HuH-7.5 (cell line): ENCODE measurements at regions not wholly inside any gene's neighbourhood (a gene's known extent, or its start where the extent isn't known, plus 50 kb on each side); places are given as distances from the start of the nearest gene placed in this dataset.

Experiments used
- DNase-seq: peaks from one replicate; pipeline ENCODE4 v3.0.0; 2011; ENCODE audit warnings: low spot score

DNA sequence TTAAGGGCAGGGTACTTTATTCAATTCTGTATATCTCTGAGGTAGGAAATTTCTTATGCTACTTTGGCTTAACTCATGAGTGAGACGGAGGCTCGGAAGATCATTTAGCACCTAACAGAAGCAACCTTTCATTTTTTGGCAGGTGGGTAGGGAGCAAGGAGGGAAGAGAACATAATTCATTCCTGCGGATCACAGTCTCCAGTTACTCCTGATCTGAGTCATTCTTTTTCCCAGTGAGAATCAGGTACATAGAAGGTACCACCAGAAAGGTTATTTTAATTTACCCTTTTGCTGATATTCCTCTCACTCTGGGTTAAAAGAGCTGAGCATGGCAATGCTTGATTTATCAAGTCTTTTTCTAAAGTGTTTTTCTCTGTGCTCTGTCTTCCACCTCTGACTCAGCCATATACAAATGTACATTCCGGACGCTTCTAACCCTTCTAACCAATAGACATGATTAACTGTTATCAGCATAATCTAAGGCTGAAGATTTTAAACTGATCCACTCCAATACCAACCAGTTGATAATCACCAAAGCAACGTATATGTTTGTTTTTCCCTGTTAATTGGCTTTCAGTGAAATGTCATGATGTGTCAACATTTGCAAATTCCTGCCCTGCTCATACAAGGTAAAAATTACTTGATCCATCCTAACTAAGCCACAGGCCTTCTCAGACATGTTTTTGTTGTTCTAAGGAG lies 271.7 kb downstream of the DUSP10 start:
- DNase-seq, result no peak

GRCh38 chr1:221473411-221473810 lies 268.5 kb downstream of the DUSP10 start:
- DNase-seq, result no peak

DNA sequence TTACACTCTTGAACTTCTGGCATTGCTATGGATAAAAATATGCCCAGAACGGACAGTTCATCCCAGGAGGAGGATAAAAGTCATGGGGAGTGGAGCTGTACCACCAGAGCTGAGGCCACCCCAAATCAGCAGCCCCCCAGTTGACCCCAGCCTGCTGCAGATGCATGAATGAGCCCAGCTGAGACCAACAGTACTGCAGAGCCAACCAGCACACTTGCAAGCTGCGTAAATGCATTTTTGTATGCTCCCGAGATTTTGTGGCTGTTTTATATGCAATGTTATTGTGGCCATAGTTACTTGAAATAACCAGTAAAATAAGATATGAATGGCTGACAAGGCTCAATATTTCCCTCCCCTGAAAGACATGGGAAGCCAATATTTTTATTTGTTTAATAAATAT lies 264.6 kb downstream of the DUSP10 start:
- no peak for DNase-seq

GRCh38 chr1:221478050-221478949 lies 263.6 kb downstream of the DUSP10 start:
- peak; percentile 4 for DNase-seq

GRCh38 chr1:221487781-221488524 lies 253.9 kb downstream of the DUSP10 start:
- no peak for DNase-seq

DNA sequence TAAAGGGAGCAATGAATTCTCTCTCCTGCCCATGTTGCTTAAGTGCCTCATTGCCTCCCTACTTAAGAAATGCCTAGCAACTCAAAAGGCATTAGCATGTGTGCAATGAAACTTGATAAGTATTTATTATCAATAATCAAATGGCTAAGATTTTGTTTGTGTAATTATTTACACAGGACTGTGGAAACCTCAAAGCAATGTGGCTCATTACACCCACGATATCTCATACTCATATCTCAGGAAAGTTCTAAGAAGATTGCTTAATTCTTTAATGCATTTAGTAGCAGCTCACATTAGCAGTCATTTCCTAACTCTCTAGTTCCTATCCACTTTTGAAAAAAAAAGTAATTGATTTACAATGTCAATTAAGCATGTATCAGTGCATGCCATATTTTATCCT lies 253.3 kb downstream of the DUSP10 start:
- no peak for DNase-seq

DNA sequence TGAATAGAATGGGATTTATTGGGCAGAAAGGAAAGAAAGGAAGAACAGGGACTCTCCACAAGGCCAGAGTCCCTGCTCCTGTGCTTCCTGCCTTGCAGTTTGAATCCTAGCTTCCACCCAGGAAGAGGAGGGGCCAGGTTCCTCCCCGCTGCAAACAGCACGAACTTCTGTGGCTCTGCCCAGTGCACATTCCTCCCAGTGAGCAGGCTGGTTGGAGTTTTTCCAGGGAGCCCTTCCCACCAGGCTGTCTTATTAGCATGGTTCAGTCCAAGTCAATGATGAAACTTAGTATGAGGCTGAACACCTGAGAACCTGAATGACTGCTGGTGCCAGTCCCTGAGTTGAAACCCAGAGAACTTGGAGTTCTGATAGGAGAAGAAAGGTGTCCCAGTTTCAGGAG lies 247.2 kb downstream of the DUSP10 start:
- no peak for DNase-seq

DNA sequence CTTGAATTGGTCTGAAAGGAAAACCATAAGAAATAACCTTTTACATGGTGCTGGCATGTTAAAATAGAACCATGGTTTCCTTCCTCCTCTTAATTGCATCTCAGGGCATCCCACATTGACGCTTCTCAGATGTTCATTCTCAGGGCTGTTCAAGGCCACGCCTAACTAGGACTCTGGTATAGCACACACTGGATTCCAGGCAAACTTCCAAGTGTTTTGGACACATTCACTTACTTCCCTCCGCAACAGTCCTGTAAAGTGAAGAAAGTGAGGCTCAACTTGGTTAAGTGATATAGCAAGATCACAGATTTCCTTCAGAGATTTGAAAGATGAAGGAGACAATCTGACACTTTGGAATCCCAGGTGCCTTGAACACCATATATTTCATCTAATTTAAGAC lies 244.8 kb downstream of the DUSP10 start:
- no peak for DNase-seq

DNA sequence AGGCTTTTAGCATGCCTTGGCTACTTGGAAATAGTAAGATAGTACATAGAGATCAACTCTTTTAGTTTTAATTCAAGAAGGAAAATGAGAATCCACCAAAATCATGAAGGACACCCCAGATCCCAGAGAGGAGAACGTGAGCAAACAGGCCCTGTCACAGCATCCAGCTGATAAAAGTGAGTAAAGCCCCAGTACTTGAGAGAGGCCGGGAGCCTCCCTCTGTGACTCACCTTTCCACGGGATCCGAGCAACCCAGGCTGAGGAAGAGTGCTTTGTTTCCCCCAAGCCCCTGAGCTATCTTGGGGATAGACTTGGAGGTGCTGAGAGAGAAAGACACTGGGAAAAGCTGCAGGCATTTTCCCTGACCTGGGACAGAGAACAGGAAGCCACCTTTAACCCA lies 238.6 kb downstream of the DUSP10 start:
- DNase-seq, result no peak

DNA sequence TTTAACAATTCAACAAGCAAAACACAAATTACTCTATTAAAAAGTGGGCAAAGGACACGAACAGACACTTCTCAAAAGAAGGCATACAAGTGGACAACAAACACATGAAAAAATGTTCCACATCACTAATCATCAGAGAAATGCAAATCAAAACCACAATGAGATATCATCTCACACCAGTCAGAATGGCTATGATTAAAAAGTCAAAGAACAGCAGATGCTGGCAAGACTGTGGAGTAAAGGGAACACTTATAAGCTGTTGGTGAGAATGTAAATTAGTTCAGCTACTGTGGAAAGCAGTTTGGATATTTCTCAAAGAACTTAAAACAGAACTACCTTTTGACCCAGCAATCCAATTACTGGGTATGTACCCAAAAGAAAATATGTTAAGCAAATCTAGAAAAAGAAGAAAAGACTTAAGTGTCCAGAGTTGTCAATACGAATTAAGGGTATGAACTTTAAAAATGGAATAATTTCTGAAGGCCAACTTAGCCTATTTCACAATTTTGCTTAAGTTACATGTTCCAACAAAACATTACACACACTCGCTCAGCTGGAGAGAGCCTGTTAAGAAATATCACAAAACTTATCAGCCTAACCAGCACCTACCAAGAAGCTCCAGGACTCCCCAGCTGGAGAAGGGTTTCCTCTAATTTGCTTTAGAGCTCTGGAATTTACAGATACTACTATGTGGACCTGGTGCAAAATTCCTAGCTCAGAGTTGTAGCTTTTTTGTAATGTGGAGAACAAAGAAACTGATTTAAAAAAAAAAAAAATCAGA lies 232.1 kb downstream of the DUSP10 start:
- DNase-seq, result no peak

- no peak for DNase-seq
Measured at GRCh38 chr1:221510793-221511503, 230.9 kb downstream of the DUSP10 start.

DNA sequence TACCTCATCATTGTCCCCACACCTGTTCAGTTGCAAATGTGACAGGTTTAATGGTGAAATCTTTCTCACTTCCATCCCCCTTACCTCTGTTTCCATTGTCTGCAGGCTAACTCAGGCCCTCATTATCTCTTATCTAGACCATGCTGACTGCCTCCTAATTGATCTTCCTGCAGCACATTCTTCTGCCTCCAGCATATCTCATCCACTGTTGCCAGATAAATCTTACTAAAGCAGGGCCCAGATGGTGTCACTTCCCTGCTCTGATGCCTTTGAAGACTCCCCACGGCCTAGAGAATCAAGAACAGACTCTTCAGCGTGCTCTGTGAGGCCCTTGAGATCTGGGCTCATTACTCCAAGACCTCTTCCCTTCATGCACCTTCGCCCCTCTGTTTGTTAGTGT lies 230.1 kb downstream of the DUSP10 start:
- no peak for DNase-seq

DNA sequence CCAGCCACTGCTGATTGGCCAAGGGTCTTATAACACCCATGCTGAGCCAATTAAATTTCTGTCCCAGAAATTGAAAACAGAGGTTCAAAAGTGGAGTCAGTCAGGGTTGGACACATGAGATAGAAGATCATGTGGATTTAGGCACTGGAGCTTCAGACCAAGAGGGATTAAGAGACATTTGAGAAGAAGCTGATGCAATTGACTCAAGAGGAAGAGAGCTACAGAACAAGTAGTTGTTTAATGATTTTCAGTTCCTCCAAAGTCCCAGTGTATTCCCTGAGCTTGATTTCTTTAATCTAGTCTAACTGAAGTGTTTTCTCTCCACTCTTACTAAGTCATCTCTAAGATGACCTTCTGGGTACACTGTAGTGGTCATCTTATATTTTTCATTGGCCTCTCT lies 227.1 kb downstream of the DUSP10 start:
- no peak for DNase-seq

DNA sequence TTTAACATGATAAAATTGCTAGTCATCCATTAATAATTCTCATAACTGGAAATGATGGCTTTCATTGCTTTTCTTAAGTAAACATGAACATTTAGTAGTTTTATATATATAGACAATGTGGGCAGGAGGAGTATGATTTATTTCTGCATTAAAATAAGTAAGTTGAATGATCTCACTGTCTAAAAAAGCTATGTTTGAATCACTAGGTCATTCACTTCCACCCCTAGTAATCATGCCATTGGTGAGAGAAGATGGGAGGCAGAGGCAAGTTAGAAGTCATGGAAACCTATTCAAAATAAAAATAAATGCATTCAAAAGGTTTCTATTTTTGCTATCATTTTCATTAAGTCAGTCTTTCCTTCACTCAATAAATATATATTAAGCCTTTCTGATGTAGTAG lies 226.4 kb downstream of the DUSP10 start:
- DNase-seq, result no peak

DNA sequence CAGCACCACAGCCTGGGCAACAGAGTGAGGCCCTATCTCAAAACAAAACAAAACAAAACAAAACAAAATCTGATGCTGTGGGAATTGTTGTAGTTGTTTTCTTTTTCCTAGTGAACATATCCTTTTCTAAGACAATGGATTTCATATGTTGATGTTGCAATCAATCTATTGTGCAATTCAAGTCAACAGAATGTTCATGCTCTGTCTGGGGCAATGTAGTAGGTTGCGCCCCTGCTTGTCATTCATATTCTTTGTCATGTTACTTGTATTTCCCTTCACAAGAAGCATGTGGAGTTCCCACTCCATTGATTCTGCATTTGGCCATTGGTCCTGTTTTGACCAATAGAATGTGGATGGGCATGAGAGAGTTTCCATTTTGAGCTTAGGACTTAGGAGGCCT lies 223.9 kb downstream of the DUSP10 start:
- no peak for DNase-seq

GRCh38 chr1:221520250-221520649 lies 221.6 kb downstream of the DUSP10 start:
- DNase-seq, result no peak

DNA sequence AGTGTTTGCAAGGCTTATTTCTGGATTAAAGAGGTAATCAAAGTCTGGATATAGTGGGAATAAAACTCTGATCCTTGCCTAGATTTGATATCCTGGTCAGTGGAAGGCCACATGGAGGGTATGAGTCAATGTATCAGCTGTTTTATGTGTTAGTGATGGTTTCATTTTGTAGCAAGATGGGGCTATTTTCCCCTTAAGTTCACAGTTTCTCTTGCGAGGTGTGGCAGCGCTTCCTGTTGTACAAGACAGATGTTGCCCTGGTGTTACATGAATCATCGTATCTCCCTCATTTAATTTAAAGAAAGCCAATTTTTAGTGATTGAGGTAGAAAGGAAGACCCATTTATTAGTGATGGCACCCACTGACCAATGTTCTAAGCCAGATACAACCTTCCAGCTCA lies 220.2 kb downstream of the DUSP10 start:
- DNase-seq, result no peak

- DNase-seq, result no peak
Measured at GRCh38 chr1:221522529-221522940, 219.4 kb downstream of the DUSP10 start.

GRCh38 chr1:221525749-221526148 lies 216.1 kb downstream of the DUSP10 start:
- no peak for DNase-seq

DNA sequence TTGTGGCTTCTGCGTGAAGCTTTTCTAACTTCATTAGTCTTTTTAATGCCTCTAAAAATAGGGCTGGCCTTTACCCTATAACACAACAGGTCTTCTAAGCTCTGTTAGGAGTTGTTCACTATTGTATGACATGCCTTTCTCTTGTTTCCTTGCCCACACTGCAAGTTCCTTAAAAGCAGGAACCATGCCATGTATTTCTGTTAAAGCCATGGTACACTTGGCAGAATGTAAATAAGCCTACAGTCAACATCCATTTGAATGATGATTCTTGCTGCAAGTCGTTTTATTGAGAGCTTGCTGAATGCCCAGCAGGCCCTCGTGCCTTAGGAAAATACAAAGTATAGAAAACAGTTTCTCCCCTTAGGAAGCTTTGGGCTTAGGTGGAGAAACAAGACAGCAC lies 214.6 kb downstream of the DUSP10 start:
- DNase-seq, result no peak

DNA sequence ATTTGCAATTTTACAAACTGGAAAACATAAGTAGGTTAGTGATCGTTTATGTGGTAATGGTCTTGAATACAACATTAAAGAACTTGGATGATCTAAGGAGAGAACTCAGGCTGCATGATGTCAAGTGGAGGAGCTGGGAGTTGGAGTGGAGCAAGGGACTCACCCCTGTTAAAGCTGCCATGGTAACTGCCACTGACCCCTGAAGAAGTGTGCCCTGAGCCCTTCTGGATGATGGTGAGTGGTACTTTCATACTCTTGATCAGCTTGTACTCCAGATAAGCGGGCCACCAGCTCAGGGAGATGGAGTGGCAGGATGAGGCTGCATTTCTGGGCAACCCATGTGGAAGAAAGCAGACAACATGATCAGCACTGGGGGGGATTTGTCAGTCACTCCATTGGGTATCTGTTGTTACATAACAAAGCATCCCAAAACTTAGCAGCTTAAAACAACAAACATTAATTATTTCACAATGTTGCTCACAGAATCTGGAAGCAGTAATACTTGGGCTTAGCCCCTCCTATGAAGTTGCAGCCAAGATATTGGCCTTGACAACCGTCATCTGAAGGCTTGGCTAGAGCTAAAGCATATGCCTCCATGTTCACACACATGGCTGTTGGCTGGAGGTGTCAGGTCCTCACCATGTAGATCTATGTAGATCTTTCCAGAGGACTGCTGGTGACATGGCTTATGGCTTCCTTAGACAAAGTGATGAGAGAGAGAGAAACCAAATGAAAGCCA lies 213.8 kb downstream of the DUSP10 start:
- no peak for DNase-seq
